HCT116 (cell line): ENCODE measurements at regions not wholly inside any gene's neighbourhood (a gene's known extent, or its start where the extent isn't known, plus 50 kb on each side); places are given as distances from the start of the nearest gene placed in this dataset.

Source experiments
- ATAC-seq: fragments of 200-7000 bp; cut with Tn5 transposase; 2 replicates; pipeline ENCODE4 v1.9.1; 2020; ENCODE audit warnings: mild to moderate bottlenecking, moderate library complexity
- BruUV-seq: library from RNA; stranded (reverse); fragments of 400-500 nt; replicated peaks from 2 replicates; lab custom pipeline; 2021; lab: Mats Ljungman, UMichigan
- CTCF ChIA-PET: fragments of 300-600 bp; sonication (Branson Sonifier 250); formaldehyde crosslinking; loops from one replicate; lab custom pipeline; 2021; ENCODE audit warnings: antibody characterized with exemption; lab: Charles Lee
- POLR2A ChIA-PET: fragments of 300-600, 350-600 bp; sonication (Branson Sonifier 250); formaldehyde crosslinking; loops from one replicate; lab custom pipeline; 2021; ENCODE audit warnings: antibody characterized with exemption; lab: Charles Lee
- RAD21 ChIA-PET, 2 experiments: fragments of 300-600 bp; sonication (Branson Sonifier 250); formaldehyde crosslinking; loops; one replicate each; lab custom pipeline; 2023; ENCODE audit warnings: low total read pairs in 2 of 2; ENCODE audit not compliant: uncharacterized antibody in 2 of 2, unreplicated experiment in 2 of 2, low non-redundant PET in 1 of 2; lab: Charles Lee
- DNase-seq: peaks from one replicate; pipeline ENCODE4 v3.0.0-alpha.2; 2010; ENCODE audit warnings: low read depth, low spot score
- H2AFZ ChIP-seq: fragments of 200-600 bp; shearing (Covaris generic), sonication (generic); 2 replicates; pipeline ENCODE4 v1.6.1; 2017; ENCODE audit warnings: low read depth, mixed run types, mixed read lengths, antibody characterized with exemption, low read length; ENCODE audit not compliant: poor library complexity, severe bottlenecking
- H3K27ac ChIP-seq: 2 replicates; pipeline ENCODE4 v1.5.1; 2012; ENCODE audit warnings: low read depth, low read length
- H3K27me3 ChIP-seq: fragments of 200-600 bp; sonication (generic); 2 replicates; pipeline ENCODE4 v1.6.1; 2016; ENCODE audit warnings: mixed run types, low read length, mixed read lengths; ENCODE audit not compliant: insufficient read depth
- H3K36me3 ChIP-seq, 2 experiments: fragments of 200-500 bp in 1 of 2; fragments of 200-600 bp in 1 of 2; sonication (Bioruptor generic) in 1 of 2; sonication (generic) in 1 of 2; 2 replicates each; pipeline versions ENCODE4 v1.5.1 to v1.6.1; 2014 to 2016; ENCODE audit warnings: low read length in 2 of 2, inconsistent platforms in 1 of 2, mixed read lengths in 1 of 2, mixed run types in 1 of 2; ENCODE audit not compliant: insufficient read depth in 2 of 2, control insufficient read depth in 1 of 2
- H3K4me1 ChIP-seq, 2 experiments: fragments of 200-600 bp in 1 of 2; sonication (generic) in 1 of 2; 2 replicates each; pipeline versions ENCODE4 v1.5.1 to v1.6.1; 2012 to 2017; ENCODE audit warnings: low read length in 2 of 2, inconsistent platforms in 1 of 2, mild to moderate bottlenecking in 1 of 2, mixed read lengths in 1 of 2, mixed run types in 1 of 2, moderate library complexity in 1 of 2; ENCODE audit not compliant: insufficient read depth in 2 of 2, control insufficient read depth in 1 of 2
- H3K4me2 ChIP-seq: fragments of 200-600 bp; sonication (generic); 2 replicates; pipeline ENCODE4 v1.6.1; 2017; ENCODE audit warnings: mixed run types, low read length, mixed read lengths
- H3K4me3 ChIP-seq, 2 experiments: fragments of 200-600 bp in 1 of 2; sonication (generic) in 1 of 2; replicated peaks in 1 of 2; 2 replicates each; pipeline ENCODE4 v1.5.1; 2011 to 2016; ENCODE audit warnings: low read length in 2 of 2, control low read depth in 1 of 2, low read depth in 1 of 2, mild to moderate bottlenecking in 1 of 2, mixed read lengths in 1 of 2, mixed run types in 1 of 2
- H3K79me2 ChIP-seq: fragments of 200-600 bp; sonication (generic); 2 replicates; pipeline ENCODE4 v1.6.1; 2017; ENCODE audit warnings: mild to moderate bottlenecking, mixed run types, low read length, moderate library complexity, mixed read lengths; ENCODE audit not compliant: insufficient read depth
- H3K9ac ChIP-seq: fragments of 200-600 bp; sonication (generic); 2 replicates; pipeline ENCODE4 v1.6.1; 2016; ENCODE audit warnings: low read length, mixed read lengths
- H3K9me2 ChIP-seq: fragments of 200-600 bp; sonication (generic), shearing (Covaris generic); 2 replicates; pipeline ENCODE4 v1.6.1; 2017; ENCODE audit warnings: mixed run types, mild to moderate bottlenecking, moderate library complexity; ENCODE audit not compliant: insufficient read depth
- H3K9me3 ChIP-seq, 2 experiments: fragments of 200-500 bp in 1 of 2; fragments of 200-600 bp in 1 of 2; sonication (Bioruptor generic) in 1 of 2; sonication (generic) in 1 of 2; 2 replicates each; pipeline ENCODE4 v1.6.1; 2014 to 2017; ENCODE audit warnings: low read length in 2 of 2, mixed read lengths in 2 of 2, inconsistent platforms in 1 of 2, low read depth in 1 of 2, mild to moderate bottlenecking in 1 of 2, mixed run types in 1 of 2, moderate library complexity in 1 of 2; ENCODE audit not compliant: control insufficient read depth in 1 of 2, insufficient read depth in 1 of 2
- H4K20me1 ChIP-seq: fragments of 200-600 bp; sonication (generic), shearing (Covaris generic); 2 replicates; pipeline ENCODE4 v1.6.1; 2017; ENCODE audit warnings: mixed run types, mild to moderate bottlenecking, moderate library complexity; ENCODE audit not compliant: insufficient read depth
- CBX3 ChIP-seq: IDR thresholded peaks from 2 replicates; pipeline ENCODE4 v1.6.1; 2012; ENCODE audit warnings: low read depth
- EGR1 ChIP-seq: IDR thresholded peaks from 2 replicates; pipeline ENCODE4 v1.6.1; 2012; ENCODE audit warnings: low read depth
- ELF1 ChIP-seq: IDR thresholded peaks from 2 replicates; pipeline ENCODE4 v1.6.1; 2012; ENCODE audit warnings: low read depth, borderline replicate concordance
- EZH2 ChIP-seq: fragments of 200-600 bp; sonication (generic); IDR thresholded peaks from 2 replicates; pipeline ENCODE4 v1.6.1; 2017; ENCODE audit warnings: antibody characterized with exemption, mixed run types
- EZH2phosphoT487 ChIP-seq: fragments of 200-600 bp; IDR thresholded peaks from 2 replicates; pipeline ENCODE4 v1.6.1; 2018; ENCODE audit warnings: antibody characterized with exemption, borderline replicate concordance
- FOSL1 ChIP-seq: IDR thresholded peaks from 2 replicates; pipeline ENCODE4 v1.6.1; 2012; ENCODE audit warnings: low read depth
- RAD21 ChIP-seq: IDR thresholded peaks from 2 replicates; pipeline ENCODE4 v1.6.1; 2012; ENCODE audit warnings: low read depth, mild to moderate bottlenecking
- SP1 ChIP-seq: IDR thresholded peaks from 2 replicates; pipeline ENCODE4 v1.6.1; 2012; ENCODE audit warnings: low read depth
- SRF ChIP-seq: IDR thresholded peaks from 2 replicates; pipeline ENCODE4 v1.6.1; 2012; ENCODE audit warnings: low read depth
- TCF7L2 ChIP-seq: IDR thresholded peaks from 2 replicates; pipeline ENCODE4 v1.7.0; 2011; ENCODE audit warnings: borderline replicate concordance, inconsistent platforms; ENCODE audit not compliant: insufficient read depth, insufficient read length; ENCODE audit errors: extremely low read depth
- ZFX ChIP-seq: fragments of 450-650 bp; IDR thresholded peaks from 2 replicates; pipeline ENCODE4 v1.6.1; 2017
- ZNF274 ChIP-seq: fragments of 200-500 bp; sonication (Bioruptor generic); IDR thresholded peaks from 2 replicates; pipeline ENCODE4 v1.6.1; 2014; ENCODE audit warnings: mild to moderate bottlenecking, low read depth, low read length, inconsistent platforms
- intact Hi-C: fragments of 100-400 bp; cut with micrococcal nuclease; formaldehyde crosslinking; loops from 2 replicates; pipeline ENCODE4 v1.10.0; 2022
- TF ChIP-seq, protein P1 (sequence below), 3 experiments: fragments of 200-600 bp in 1 of 3; sonication (generic) in 1 of 3; IDR thresholded peaks in 2 of 3; conservative IDR thresholded peaks in 1 of 3; 2 replicates each; pipeline ENCODE4 v1.5.1; 2012 to 2017; ENCODE audit warnings: low read depth in 2 of 3, low read length in 2 of 3, antibody characterized with exemption in 1 of 3, borderline replicate concordance in 1 of 3, control low read depth in 1 of 3, mild to moderate bottlenecking in 1 of 3, mixed read lengths in 1 of 3, mixed run types in 1 of 3, moderate library complexity in 1 of 3; ENCODE audit not compliant: insufficient read depth in 1 of 3
- TF ChIP-seq, protein P2 (sequence below): IDR thresholded peaks from 2 replicates; pipeline ENCODE4 v1.6.1; 2012
- TF ChIP-seq, protein P3 (sequence below): IDR thresholded peaks from 2 replicates; pipeline ENCODE4 v1.6.1; 2012

GRCh38 chr5:143471666-143472464 is 68.4 kb upstream of the NR3C1 start:
- Histone ChIP-seq H3K4me1 (peaks cover 0 to 4% of the 10 kb centered on the region in 2 experiments; a peak in 1 of 4 replicates), H3K4me3 (no peak overlapping the region), H2AFZ (no peak overlapping the region), H3K4me2 (no peak overlapping the region), H3K9ac (no peak overlapping the region), H3K9me2 (no peaks in the 10 kb centered on the region), H3K79me2 (no peaks in the 10 kb centered on the region), H3K36me3 (no peaks in the 10 kb centered on the region), H3K27me3 (no peaks in the 10 kb centered on the region), H3K9me3 (no peaks in the 10 kb centered on the region), H3K27ac (no peak overlapping the region), H4K20me1 (no peaks in the 10 kb centered on the region)
- ATAC-seq (no peak), DNase-seq (no peak)
- no peak for TF ChIP-seq SRF
- no peak for TF ChIP-seq EGR1
- TF ChIP-seq, protein P1, sequence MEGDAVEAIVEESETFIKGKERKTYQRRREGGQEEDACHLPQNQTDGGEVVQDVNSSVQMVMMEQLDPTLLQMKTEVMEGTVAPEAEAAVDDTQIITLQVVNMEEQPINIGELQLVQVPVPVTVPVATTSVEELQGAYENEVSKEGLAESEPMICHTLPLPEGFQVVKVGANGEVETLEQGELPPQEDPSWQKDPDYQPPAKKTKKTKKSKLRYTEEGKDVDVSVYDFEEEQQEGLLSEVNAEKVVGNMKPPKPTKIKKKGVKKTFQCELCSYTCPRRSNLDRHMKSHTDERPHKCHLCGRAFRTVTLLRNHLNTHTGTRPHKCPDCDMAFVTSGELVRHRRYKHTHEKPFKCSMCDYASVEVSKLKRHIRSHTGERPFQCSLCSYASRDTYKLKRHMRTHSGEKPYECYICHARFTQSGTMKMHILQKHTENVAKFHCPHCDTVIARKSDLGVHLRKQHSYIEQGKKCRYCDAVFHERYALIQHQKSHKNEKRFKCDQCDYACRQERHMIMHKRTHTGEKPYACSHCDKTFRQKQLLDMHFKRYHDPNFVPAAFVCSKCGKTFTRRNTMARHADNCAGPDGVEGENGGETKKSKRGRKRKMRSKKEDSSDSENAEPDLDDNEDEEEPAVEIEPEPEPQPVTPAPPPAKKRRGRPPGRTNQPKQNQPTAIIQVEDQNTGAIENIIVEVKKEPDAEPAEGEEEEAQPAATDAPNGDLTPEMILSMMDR (IDR thresholded peaks at IDR 0.05 in 2 of 3, conservative IDR thresholded peaks at IDR 0.05 in 1 of 3; ENCODE audit: borderline replicate concordance in 1 of 3, insufficient read depth in 1 of 3, low read depth in 2 of 3, low read length in 2 of 3) = no peak
- TF ChIP-seq, protein P2, sequence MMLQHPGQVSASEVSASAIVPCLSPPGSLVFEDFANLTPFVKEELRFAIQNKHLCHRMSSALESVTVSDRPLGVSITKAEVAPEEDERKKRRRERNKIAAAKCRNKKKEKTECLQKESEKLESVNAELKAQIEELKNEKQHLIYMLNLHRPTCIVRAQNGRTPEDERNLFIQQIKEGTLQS = no peak
- no peak for TF ChIP-seq TCF7L2
- TF ChIP-seq ZNF274 = no peak
- TF ChIP-seq EZH2phosphoT487 = no peak
- TF ChIP-seq FOSL1 = no peak
- TF ChIP-seq CBX3 = no peak
- no peak for TF ChIP-seq SP1
- no peak for TF ChIP-seq ZFX
- TF ChIP-seq, protein P3, sequence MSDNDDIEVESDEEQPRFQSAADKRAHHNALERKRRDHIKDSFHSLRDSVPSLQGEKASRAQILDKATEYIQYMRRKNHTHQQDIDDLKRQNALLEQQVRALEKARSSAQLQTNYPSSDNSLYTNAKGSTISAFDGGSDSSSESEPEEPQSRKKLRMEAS = no peak
- no peak for TF ChIP-seq ELF1
- no peak for TF ChIP-seq EZH2
- no peak for TF ChIP-seq RAD21
- CTCF ChIA-PET = no interaction called here
- intact Hi-C loops = no loop called here
- no TSS peak for BruUV-seq
- POLR2A ChIA-PET = no interaction called here
- RAD21 ChIA-PET = no interaction called here
